Right atrium auricular region (tissue), 2 donors: ENCODE measurements at regions not wholly inside any gene's neighbourhood (a gene's known extent, or its start where the extent isn't known, plus 50 kb on each side); places are given as distances from the start of the nearest gene placed in this dataset.
"Not testable (repeated sequence)": the region's sequence is repeated elsewhere in the genome, so short reads cannot be mapped to it uniquely, and the experiment has no call there.

Experiments
- DNase-seq: peaks from one replicate; pipeline ENCODE4 v3.0.0-alpha.2; 2019; ENCODE audit warnings: low spot score
- H3K27ac ChIP-seq, 2 donors: fragments of 200-600 bp; sonication (generic); 1 replicate in 1 of 2; 2 replicates in 1 of 2; pipeline ENCODE4 v1.5.1; 2016 to 2019
- H3K27me3 ChIP-seq, 2 donors: fragments of 200-600 bp; sonication (generic); one replicate each; pipeline versions ENCODE4 v1.5.1 to v1.6.0; 2017 to 2019
- H3K36me3 ChIP-seq: fragments of 200-600 bp; sonication (generic); one replicate; pipeline ENCODE4 v1.5.1; 2016
- H3K4me1 ChIP-seq, 2 donors: fragments of 200-600 bp; sonication (generic); one replicate each; pipeline versions ENCODE4 v1.5.1 to v1.6.0; 2017 to 2019
- H3K4me3 ChIP-seq, 2 donors: fragments of 200-600 bp; sonication (generic); 1 replicate in 1 of 2; 2 replicates in 1 of 2; pipeline ENCODE4 v1.5.1; 2017 to 2019; ENCODE audit warnings: mild to moderate bottlenecking in 1 of 2, moderate library complexity in 1 of 2
- H3K9me3 ChIP-seq, 2 donors: fragments of 200-600 bp; sonication (generic); one replicate each; pipeline ENCODE4 v1.5.1; 2019
- TF ChIP-seq, protein P1 (sequence below), 2 donors: fragments of 200-600 bp; sonication (generic); IDR thresholded peaks; one replicate each; pipeline ENCODE4 v1.5.1; 2019; ENCODE audit warnings: antibody characterized with exemption in 2 of 2

DNA sequence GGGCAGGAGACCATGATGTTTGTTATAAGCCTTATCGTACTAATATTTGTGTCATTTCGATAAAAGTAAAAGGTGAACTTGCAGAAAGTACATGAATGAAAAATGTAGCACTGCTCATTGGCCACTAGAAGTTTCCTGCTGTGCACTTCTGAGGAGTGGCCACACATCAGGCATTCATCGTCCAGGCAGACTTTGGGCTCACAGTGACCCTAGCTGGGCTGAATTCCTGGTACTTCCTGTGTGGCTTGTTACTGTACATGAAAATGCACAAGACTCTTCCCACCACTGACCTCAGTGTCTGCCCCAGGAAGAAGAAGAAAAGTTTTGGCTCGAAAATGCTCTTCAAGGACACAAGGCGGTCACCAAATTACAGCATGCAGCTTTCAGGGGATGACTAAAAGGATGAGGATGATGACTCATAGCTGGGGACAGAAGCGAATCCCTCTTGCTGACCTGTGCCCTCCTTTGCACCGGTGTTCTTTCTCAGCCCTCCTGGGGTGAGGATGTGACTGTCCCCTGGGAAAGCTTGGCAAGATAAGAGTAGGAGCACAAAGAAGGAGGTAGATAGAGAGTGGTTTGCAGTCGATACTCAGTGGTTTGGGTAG, 252.4 kb upstream of the KAZN start:
- H3K4me1 ChIP-seq = no peaks in the 10 kb centered on the region
- no peak overlapping the region for H3K4me3 ChIP-seq
- H3K36me3 ChIP-seq = no peaks in the 10 kb centered on the region
- H3K27ac ChIP-seq = no peak overlapping the region
- H3K9me3 ChIP-seq = no peaks in the 10 kb centered on the region
- TF ChIP-seq, protein P1, sequence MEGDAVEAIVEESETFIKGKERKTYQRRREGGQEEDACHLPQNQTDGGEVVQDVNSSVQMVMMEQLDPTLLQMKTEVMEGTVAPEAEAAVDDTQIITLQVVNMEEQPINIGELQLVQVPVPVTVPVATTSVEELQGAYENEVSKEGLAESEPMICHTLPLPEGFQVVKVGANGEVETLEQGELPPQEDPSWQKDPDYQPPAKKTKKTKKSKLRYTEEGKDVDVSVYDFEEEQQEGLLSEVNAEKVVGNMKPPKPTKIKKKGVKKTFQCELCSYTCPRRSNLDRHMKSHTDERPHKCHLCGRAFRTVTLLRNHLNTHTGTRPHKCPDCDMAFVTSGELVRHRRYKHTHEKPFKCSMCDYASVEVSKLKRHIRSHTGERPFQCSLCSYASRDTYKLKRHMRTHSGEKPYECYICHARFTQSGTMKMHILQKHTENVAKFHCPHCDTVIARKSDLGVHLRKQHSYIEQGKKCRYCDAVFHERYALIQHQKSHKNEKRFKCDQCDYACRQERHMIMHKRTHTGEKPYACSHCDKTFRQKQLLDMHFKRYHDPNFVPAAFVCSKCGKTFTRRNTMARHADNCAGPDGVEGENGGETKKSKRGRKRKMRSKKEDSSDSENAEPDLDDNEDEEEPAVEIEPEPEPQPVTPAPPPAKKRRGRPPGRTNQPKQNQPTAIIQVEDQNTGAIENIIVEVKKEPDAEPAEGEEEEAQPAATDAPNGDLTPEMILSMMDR (IDR thresholded peaks at IDR 0.05) = no peak
- DNase-seq = no peak
- H3K27me3 ChIP-seq = no peaks in the 10 kb centered on the region

DNA sequence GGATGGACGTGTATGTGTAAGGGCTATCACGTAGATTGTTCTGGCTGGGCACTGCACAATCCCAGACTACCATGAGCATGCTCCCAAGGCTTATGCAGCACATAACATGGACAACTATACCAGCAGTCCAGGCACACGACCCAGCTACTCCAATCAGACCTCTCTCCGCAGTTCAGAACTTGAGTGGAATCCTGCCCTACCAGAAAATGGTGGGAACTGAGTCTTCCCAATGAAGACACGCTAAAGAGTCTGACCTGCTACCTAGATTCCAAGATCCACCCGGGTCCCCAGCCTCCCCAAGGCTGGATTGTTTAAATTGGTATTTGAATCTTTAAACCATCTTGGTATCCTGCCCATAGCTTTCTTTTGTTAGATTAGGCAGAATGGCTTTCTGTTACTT, 251.3 kb upstream of the KAZN start:
- TF ChIP-seq, protein P1 (IDR thresholded peaks at IDR 0.05) = no peak
- no peak for DNase-seq
- H3K4me3 ChIP-seq = no peak overlapping the region
- no peaks in the 10 kb centered on the region for H3K4me1 ChIP-seq
- H3K9me3 ChIP-seq = no peaks in the 10 kb centered on the region
- no peaks in the 10 kb centered on the region for H3K36me3 ChIP-seq
- no peak overlapping the region for H3K27ac ChIP-seq
- H3K27me3 ChIP-seq = no peaks in the 10 kb centered on the region

- no peak overlapping the region for H3K27ac ChIP-seq
- H3K4me3 ChIP-seq = no peak overlapping the region
- no peaks in the 10 kb centered on the region for H3K36me3 ChIP-seq
- TF ChIP-seq, protein P1 (IDR thresholded peaks at IDR 0.05) = no peak
- DNase-seq = no peak
- H3K4me1 ChIP-seq = no peaks in the 10 kb centered on the region
- no peaks in the 10 kb centered on the region for H3K27me3 ChIP-seq
- H3K9me3 ChIP-seq = no peaks in the 10 kb centered on the region
Measured at GRCh38 chr1:14347776-14348175, 250.7 kb upstream of the KAZN start.

- H3K27me3 ChIP-seq = no peaks in the 10 kb centered on the region
- H3K36me3 ChIP-seq = no peaks in the 10 kb centered on the region
- H3K9me3 ChIP-seq = no peaks in the 10 kb centered on the region
- no peaks in the 10 kb centered on the region for H3K4me1 ChIP-seq
- H3K27ac ChIP-seq = no peak overlapping the region
- TF ChIP-seq, protein P1 (IDR thresholded peaks at IDR 0.05) = no peak
- no peak overlapping the region for H3K4me3 ChIP-seq
- no peak for DNase-seq
Measured at GRCh38 chr1:14350197-14350596, 248.3 kb upstream of the KAZN start.

GRCh38 chr1:14352897-14353296, 245.6 kb upstream of the KAZN start:
- Histone ChIP-seq H3K27me3 (no peaks in the 10 kb centered on the region), H3K4me3 (no peak overlapping the region), H3K36me3 (no peaks in the 10 kb centered on the region), H3K4me1 (no peaks in the 10 kb centered on the region), H3K27ac (no peak overlapping the region), H3K9me3 (peaks cover 0 to 5% of the 10 kb centered on the region in 2 donors)
- DNase-seq = no peak
- TF ChIP-seq, protein P1 (IDR thresholded peaks at IDR 0.05) = no peak

DNA sequence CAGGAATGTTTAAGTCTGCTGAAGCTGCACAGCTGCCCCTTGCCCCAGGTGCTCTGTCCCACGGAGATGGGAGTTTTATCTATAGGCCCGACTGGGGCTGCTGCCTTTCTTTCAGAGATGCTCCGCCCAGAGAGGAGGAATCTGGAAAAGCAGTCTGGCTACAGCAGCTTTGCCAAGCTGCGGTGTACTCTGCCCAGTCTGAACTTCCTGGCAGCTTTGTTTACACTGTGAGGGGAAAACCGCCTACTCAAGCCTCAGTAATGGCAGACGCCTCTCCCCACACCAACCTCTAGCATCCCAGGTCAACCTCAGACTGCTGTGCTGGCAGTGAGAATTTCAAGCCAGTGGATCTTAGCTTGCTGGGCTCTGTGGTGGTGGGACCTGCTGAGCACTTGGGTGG, 237.5 kb upstream of the KAZN start:
- not testable (repeated sequence) for DNase-seq, H3K4me3 ChIP-seq, H3K27me3 ChIP-seq, H3K36me3 ChIP-seq, H3K27ac ChIP-seq, H3K4me1 ChIP-seq
- peaks cover 0 to 18% of the 10 kb centered on the region in 2 donors for H3K9me3 ChIP-seq
